ENCODE measurements at regions not wholly inside any gene's neighbourhood (a gene's known extent, or its start where the extent isn't known, plus 50 kb on each side); places are given as distances from the start of the nearest gene placed in this dataset.

- TF ChIP-seq CTCF (conservative IDR thresholded peaks at IDR 0.05; ENCODE audit: low read length) (no peak), EZH2phosphoT487 (IDR thresholded peaks at IDR 0.05; ENCODE audit: borderline replicate concordance, low read depth, low read length) (no peak)
Measured at GRCh38 chr9:32884482-32884881, 101.1 kb downstream of the TMEM215 start.
